Neuronal stem cell (in vitro differentiated cells): ENCODE measurements at regions not wholly inside any gene's neighbourhood (a gene's known extent, or its start where the extent isn't known, plus 50 kb on each side); places are given as distances from the start of the nearest gene placed in this dataset.

Experiments used
- DNase-seq: peaks from one replicate; pipeline ENCODE4 v3.0.0-alpha.2; 2013; ENCODE audit warnings: low spot score
- H2AFZ ChIP-seq: one replicate; pipeline ENCODE4 v1.6.1; 2013; ENCODE audit warnings: mild to moderate bottlenecking, low read length, inconsistent platforms
- H2AK5ac ChIP-seq: 2 replicates; pipeline ENCODE4 v1.6.1; 2013; ENCODE audit warnings: low read depth, mild to moderate bottlenecking, inconsistent platforms, low read length, moderate library complexity, mixed read lengths
- H2BK120ac ChIP-seq: 2 replicates; pipeline ENCODE4 v1.6.1; 2013; ENCODE audit warnings: low read depth, mild to moderate bottlenecking, inconsistent platforms, low read length, moderate library complexity, mixed read lengths
- H2BK12ac ChIP-seq: one replicate; pipeline ENCODE4 v1.6.1; 2013; ENCODE audit warnings: low read length, inconsistent platforms
- H2BK15ac ChIP-seq: 2 replicates; pipeline ENCODE4 v1.6.1; 2013; ENCODE audit warnings: mild to moderate bottlenecking, low read length, inconsistent platforms, mixed read lengths
- H2BK5ac ChIP-seq: one replicate; pipeline ENCODE4 v1.6.1; 2013; ENCODE audit warnings: inconsistent platforms, mild to moderate bottlenecking, low read length, moderate library complexity
- H3K14ac ChIP-seq: one replicate; pipeline ENCODE4 v1.6.1; 2013; ENCODE audit warnings: low read length, inconsistent platforms
- H3K18ac ChIP-seq: 2 replicates; pipeline ENCODE4 v1.6.1; 2013; ENCODE audit warnings: low read length, inconsistent platforms
- H3K23ac ChIP-seq: 2 replicates; pipeline ENCODE4 v1.6.1; 2013; ENCODE audit warnings: low read depth, mild to moderate bottlenecking, mixed read lengths, low read length, inconsistent platforms; ENCODE audit not compliant: poor library complexity
- H3K27ac ChIP-seq: replicated peaks from 3 replicates; pipeline ENCODE4 v1.5.1; 2013; ENCODE audit warnings: low read length, inconsistent platforms
- H3K27me3 ChIP-seq, 3 experiments: 2 replicates each; pipeline ENCODE4 v1.6.1; 2013; ENCODE audit warnings: low read length in 3 of 3, mild to moderate bottlenecking in 2 of 3, inconsistent platforms in 1 of 3, low read depth in 1 of 3, mixed read lengths in 1 of 3, moderate library complexity in 1 of 3; ENCODE audit not compliant: control insufficient read depth in 3 of 3, insufficient read depth in 3 of 3
- H3K36me3 ChIP-seq, 2 donors: replicated peaks in 1 of 2; 2 replicates each; pipeline ENCODE4 v1.6.1; 2013; ENCODE audit warnings: low read length in 2 of 2; ENCODE audit not compliant: control insufficient read depth in 2 of 2, insufficient read depth in 2 of 2
- H3K4ac ChIP-seq: 2 replicates; pipeline ENCODE4 v1.6.1; 2013; ENCODE audit warnings: inconsistent platforms, mild to moderate bottlenecking, low read length, moderate library complexity
- H3K4me1 ChIP-seq, 2 donors: 1 replicate in 1 of 2; 2 replicates in 1 of 2; pipeline ENCODE4 v1.6.1; 2013; ENCODE audit warnings: low read length in 2 of 2, low read depth in 1 of 2; ENCODE audit not compliant: control insufficient read depth in 2 of 2, insufficient read depth in 1 of 2
- H3K4me2 ChIP-seq: one replicate; pipeline ENCODE4 v1.6.1; 2013; ENCODE audit warnings: mild to moderate bottlenecking, low read length, inconsistent platforms; ENCODE audit not compliant: insufficient read depth, poor library complexity, severe bottlenecking
- H3K4me3 ChIP-seq, 2 donors: 2 replicates each; pipeline ENCODE4 v1.5.1; 2013; ENCODE audit warnings: low read length in 2 of 2, mild to moderate bottlenecking in 2 of 2, inconsistent platforms in 1 of 2, moderate library complexity in 1 of 2
- H3K79me1 ChIP-seq: one replicate; pipeline ENCODE4 v1.6.1; 2013; ENCODE audit warnings: low read depth, mild to moderate bottlenecking, inconsistent platforms, low read length, moderate library complexity
- H3K9ac ChIP-seq: one replicate; pipeline ENCODE4 v1.6.1; 2013; ENCODE audit warnings: mild to moderate bottlenecking, low read depth, low read length, inconsistent platforms; ENCODE audit not compliant: poor library complexity
- H3K9me3 ChIP-seq, 2 donors: replicated peaks in 1 of 2; 2 replicates each; pipeline versions ENCODE3 to v1.6.1; 2013; ENCODE audit warnings: low read length in 2 of 2, mild to moderate bottlenecking in 2 of 2, inconsistent platforms in 1 of 2, low read depth in 1 of 2, mixed read lengths in 1 of 2, moderate library complexity in 1 of 2; ENCODE audit not compliant: control insufficient read depth in 2 of 2, insufficient read depth in 1 of 2
- H4K8ac ChIP-seq: one replicate; pipeline ENCODE4 v1.6.1; 2013; ENCODE audit warnings: low read depth, mild to moderate bottlenecking, inconsistent platforms, low read length, moderate library complexity
- H4K91ac ChIP-seq: one replicate; pipeline ENCODE4 v1.6.1; 2013; ENCODE audit warnings: low read length, low read depth, mild to moderate bottlenecking, inconsistent platforms; ENCODE audit not compliant: poor library complexity
- WGBS, 2 donors: extraction: QIAGEN DNeasy Blood & Tissue Kit; methylation state at CpG; one replicate each; pipeline ENCODE4 v1.1.7; 2013; ENCODE audit warnings: missing lambda C conversion rate in 2 of 2, mixed read lengths in 1 of 2; ENCODE audit not compliant: insufficient read length in 2 of 2, insufficient replicate concordance in 1 of 2; ENCODE audit errors: extremely low coverage in 2 of 2; 5-methylcytosine and 5-hydroxymethylcytosine counted together

DNA sequence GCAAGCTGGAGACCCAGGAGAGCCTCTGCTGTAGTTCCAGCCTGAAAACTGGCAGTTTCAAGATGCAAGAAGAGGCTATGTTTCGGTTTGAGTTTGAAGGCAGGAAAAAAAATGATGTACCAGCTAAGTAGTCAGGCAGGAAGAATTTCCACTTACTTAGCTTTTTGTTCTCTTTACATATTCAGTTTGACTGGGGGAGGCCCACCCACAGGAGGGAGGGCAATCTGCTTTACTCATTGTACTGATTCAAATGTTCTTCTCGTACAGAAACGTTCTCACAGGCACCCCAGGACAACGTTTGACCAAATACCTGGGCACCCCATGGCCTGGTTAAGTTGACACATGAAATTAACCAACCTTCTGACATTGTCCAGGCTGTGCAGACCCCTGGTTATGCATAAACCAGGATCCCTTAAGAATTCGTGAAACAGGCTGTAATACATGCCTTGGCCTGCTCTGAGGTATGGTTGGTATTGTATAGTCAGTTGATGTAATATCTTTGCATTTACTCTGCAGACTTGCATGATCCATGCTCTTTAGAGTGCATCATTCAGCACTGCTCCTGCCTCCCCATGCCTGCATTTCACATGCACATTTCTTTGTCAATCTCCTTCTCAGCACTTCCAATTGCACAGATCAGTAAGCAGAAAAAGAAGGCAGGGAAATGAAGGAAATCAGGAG, 687.1 kb downstream of the TAF11L14 start:
- Histone ChIP-seq H3K4me3 (no peak overlapping the region), H2BK5ac (no peak overlapping the region), H4K8ac (no peak overlapping the region), H3K79me1 (no peaks in the 10 kb centered on the region), H3K27ac (no peak overlapping the region), H2AFZ (peak overlapping the region; percentile 59), H3K23ac (no peak overlapping the region), H2BK12ac (no peak overlapping the region), H3K9ac (no peak overlapping the region), H4K91ac (no peak overlapping the region), H3K9me3 (peaks cover 0 to 3% of the 10 kb centered on the region in 2 donors), H3K36me3 (no peaks in the 10 kb centered on the region), H2BK120ac (no peak overlapping the region), H2BK15ac (no peak overlapping the region), H2AK5ac (no peak overlapping the region), H3K4me2 (no peak overlapping the region), H3K4me1 (peaks cover 2 to 3% of the 10 kb centered on the region in 2 donors), H3K27me3 (no peaks in the 10 kb centered on the region), H3K4ac (no peak overlapping the region), H3K18ac (no peak overlapping the region), H3K14ac (no peak overlapping the region)
- no CpG with 5 or more reads among the region's 5 CpGs for WGBS, 2 donors
- no peak for DNase-seq

DNA sequence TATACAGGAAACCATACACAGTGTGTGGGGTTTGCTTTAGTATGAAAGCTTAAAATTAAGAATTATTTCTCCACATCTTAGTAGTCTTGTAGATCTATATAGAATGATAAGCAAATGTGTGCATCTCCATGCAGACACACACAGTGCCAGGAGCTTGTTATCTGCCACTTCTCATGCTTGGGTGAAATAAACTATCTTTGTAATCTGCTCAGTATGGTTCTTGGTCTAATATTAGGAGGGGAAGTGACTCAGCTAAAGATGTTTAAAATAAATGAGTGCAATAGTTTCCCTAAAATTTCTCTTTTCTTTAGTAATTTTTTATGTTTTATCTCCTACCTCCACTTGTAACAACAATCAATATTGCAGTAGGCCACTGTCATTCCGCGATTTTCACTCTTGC, 689.6 kb downstream of the TAF11L14 start:
- Histone ChIP-seq H3K14ac (no peak overlapping the region), H3K79me1 (no peaks in the 10 kb centered on the region), H2BK120ac (no peak overlapping the region), H3K36me3 (no peaks in the 10 kb centered on the region), H3K4me1 (peaks cover 2 to 5% of the 10 kb centered on the region in 2 donors), H3K18ac (no peak overlapping the region), H2BK12ac (no peak overlapping the region), H3K9me3 (peaks cover 0 to 3% of the 10 kb centered on the region in 2 donors), H2BK15ac (no peak overlapping the region), H4K8ac (no peak overlapping the region), H2BK5ac (no peak overlapping the region), H3K27me3 (no peaks in the 10 kb centered on the region), H3K4ac (no peak overlapping the region), H2AK5ac (no peak overlapping the region), H3K4me3 (no peak overlapping the region), H4K91ac (no peak overlapping the region), H3K4me2 (no peak overlapping the region), H3K23ac (no peak overlapping the region), H3K27ac (no peak overlapping the region), H3K9ac (no peak overlapping the region), H2AFZ (no peak overlapping the region)
- DNase-seq: no peak
- WGBS, 2 donors: no CpG with 5 or more reads among the region's 2 CpGs

DNA sequence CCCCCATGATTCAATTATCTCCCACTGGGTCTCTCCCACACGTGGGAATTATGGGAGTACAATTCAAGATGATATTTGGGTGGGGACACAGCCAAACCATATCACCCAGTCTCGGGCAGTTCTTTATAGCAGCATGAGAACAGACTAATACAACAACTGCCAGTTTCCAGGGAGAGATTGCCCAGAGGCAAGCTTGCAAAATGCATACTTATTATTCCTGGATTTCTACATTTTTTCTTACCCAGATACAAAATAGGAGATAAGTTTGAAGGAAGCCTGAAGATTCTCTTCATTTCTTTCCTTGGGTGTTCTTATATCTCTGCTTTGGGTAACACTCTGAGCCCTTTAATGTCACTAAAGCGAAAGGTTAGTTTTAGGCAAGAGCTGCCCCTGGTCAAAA, 691.2 kb downstream of the TAF11L14 start:
- Histone ChIP-seq H3K27me3 (no peaks in the 10 kb centered on the region), H2BK12ac (no peak overlapping the region)
- WGBS, 2 donors: no CpG with 5 or more reads among the region's 3 CpGs

GRCh38 chr5:18329328-18329727, 695.1 kb downstream of the TAF11L14 start:
- H3K27ac ChIP-seq: peak overlapping the region; percentile 56
- H2AK5ac ChIP-seq: no peak overlapping the region
- H2BK120ac ChIP-seq: no peak overlapping the region
- H2BK5ac ChIP-seq: no peak overlapping the region
- H3K27me3 ChIP-seq: no peaks in the 10 kb centered on the region
- no peaks in the 10 kb centered on the region for H3K79me1 ChIP-seq
- H2BK15ac ChIP-seq: no peak overlapping the region
- no peaks in the 10 kb centered on the region for H3K36me3 ChIP-seq
- H3K23ac ChIP-seq: no peak overlapping the region
- no peak overlapping the region for H3K14ac ChIP-seq
- no peak overlapping the region for H2BK12ac ChIP-seq
- no peak overlapping the region for H3K9ac ChIP-seq
- H3K4ac ChIP-seq: no peak overlapping the region
- no peak overlapping the region for H3K4me3 ChIP-seq
- H3K9me3 ChIP-seq: peaks cover 0 to 15% of the 10 kb centered on the region in 2 donors
- no peak overlapping the region for H3K18ac ChIP-seq
- DNase-seq: peak; percentile 31
- no peak overlapping the region for H4K91ac ChIP-seq
- H3K4me2 ChIP-seq: no peak overlapping the region
- peak overlapping the region; percentile 41 for H2AFZ ChIP-seq
- peaks cover 2 to 12% of the 10 kb centered on the region in 2 donors for H3K4me1 ChIP-seq
- H4K8ac ChIP-seq: no peak overlapping the region

More for the DNA sequence above, 691.2 kb downstream of the TAF11L14 start:
- Histone ChIP-seq H3K9me3 (peaks cover 0 to 3% of the 10 kb centered on the region in 2 donors), H3K4me2 (no peak overlapping the region), H3K18ac (no peak overlapping the region), H3K36me3 (no peaks in the 10 kb centered on the region), H3K4me3 (no peak overlapping the region), H3K23ac (no peak overlapping the region), H2AK5ac (no peak overlapping the region), H2BK15ac (no peak overlapping the region), H3K14ac (no peak overlapping the region), H4K91ac (no peak overlapping the region), H2BK120ac (no peak overlapping the region), H3K4me1 (peaks cover 5 to 13% of the 10 kb centered on the region in 2 donors), H2AFZ (no peak overlapping the region), H3K9ac (no peak overlapping the region), H3K27ac (no peak overlapping the region), H4K8ac (no peak overlapping the region), H3K79me1 (no peaks in the 10 kb centered on the region), H3K4ac (no peak overlapping the region), H2BK5ac (no peak overlapping the region)
- DNase-seq: no peak
